ENCODE measurements at regions not wholly inside any gene's neighbourhood (a gene's known extent, or its start where the extent isn't known, plus 50 kb on each side); places are given as distances from the start of the nearest gene placed in this dataset.

GRCh38 chr9:23172206-23172605, 653.8 kb downstream of the ELAVL2 start:
- Histone ChIP-seq H3K36me3 (ENCODE audit: control insufficient read depth, low read length) (no peaks in the 10 kb centered on the region), H3K9me3 (ENCODE audit: control insufficient read depth, insufficient read depth, low read length) (no peaks in the 10 kb centered on the region), H3K4me2 (ENCODE audit: low read length) (no peak overlapping the region), H3K27ac (ENCODE audit: low read depth, low read length) (no peak overlapping the region), H3K27me3 (ENCODE audit: control insufficient read depth, low read length) (no peaks in the 10 kb centered on the region), H3K4me1 (ENCODE audit: control insufficient read depth, low read length) (no peaks in the 10 kb centered on the region), H4K20me1 (ENCODE audit: control insufficient read depth, insufficient read depth, low read depth, low read length) (no peaks in the 10 kb centered on the region), H3K79me2 (ENCODE audit: control insufficient read depth, low read length) (no peaks in the 10 kb centered on the region), H3K9me2 (replicated peaks; ENCODE audit: control insufficient read depth, low read length) (no peaks in the 10 kb centered on the region), H3F3A (ENCODE audit: control insufficient read depth, insufficient read depth) (no peaks in the 10 kb centered on the region), H3K4me3 (ENCODE audit: low read length) (no peak overlapping the region)
- TF ChIP-seq CTCF (IDR thresholded peaks at IDR 0.05; ENCODE audit: low read depth, low read length, poor library complexity, severe bottlenecking): no peak

GRCh38 chr9:23172979-23173637, 652.9 kb downstream of the ELAVL2 start:
- Histone ChIP-seq H4K20me1 (ENCODE audit: control insufficient read depth, insufficient read depth, low read depth, low read length) (no peaks in the 10 kb centered on the region), H3F3A (ENCODE audit: control insufficient read depth, insufficient read depth) (no peaks in the 10 kb centered on the region), H3K4me3 (ENCODE audit: low read length) (no peak overlapping the region), H3K9me3 (ENCODE audit: control insufficient read depth, insufficient read depth, low read length) (no peaks in the 10 kb centered on the region), H3K79me2 (ENCODE audit: control insufficient read depth, low read length) (no peaks in the 10 kb centered on the region), H3K27ac (ENCODE audit: low read depth, low read length) (no peak overlapping the region), H3K9me2 (replicated peaks; ENCODE audit: control insufficient read depth, low read length) (no peaks in the 10 kb centered on the region), H3K4me1 (ENCODE audit: control insufficient read depth, low read length) (no peaks in the 10 kb centered on the region), H3K36me3 (ENCODE audit: control insufficient read depth, low read length) (no peaks in the 10 kb centered on the region), H3K27me3 (ENCODE audit: control insufficient read depth, low read length) (no peaks in the 10 kb centered on the region), H3K4me2 (ENCODE audit: low read length) (no peak overlapping the region)
- no peak for TF ChIP-seq CTCF (IDR thresholded peaks at IDR 0.05; ENCODE audit: low read depth, low read length, poor library complexity, severe bottlenecking)

GRCh38 chr9:23194281-23194680, 631.8 kb downstream of the ELAVL2 start:
- H3K36me3 ChIP-seq (ENCODE audit: control insufficient read depth, low read length): no peaks in the 10 kb centered on the region
- H3K4me2 ChIP-seq (ENCODE audit: low read length): no peak overlapping the region
- H3K4me1 ChIP-seq (ENCODE audit: control insufficient read depth, low read length): no peaks in the 10 kb centered on the region
- no peak overlapping the region for H3K27ac ChIP-seq (ENCODE audit: low read depth, low read length)
- no peaks in the 10 kb centered on the region for H3K9me2 ChIP-seq (replicated peaks; ENCODE audit: control insufficient read depth, low read length)
- H3F3A ChIP-seq (ENCODE audit: control insufficient read depth, insufficient read depth): no peaks in the 10 kb centered on the region
- H3K4me3 ChIP-seq (ENCODE audit: low read length): no peak overlapping the region
- H3K27me3 ChIP-seq (ENCODE audit: control insufficient read depth, low read length): no peaks in the 10 kb centered on the region
- TF ChIP-seq EZH2phosphoT487 (IDR thresholded peaks at IDR 0.05; ENCODE audit: borderline replicate concordance, low read length) (no peak), CTCF (IDR thresholded peaks at IDR 0.05; ENCODE audit: low read depth, low read length, poor library complexity, severe bottlenecking) (no peak)
- no peaks in the 10 kb centered on the region for H3K9me3 ChIP-seq (ENCODE audit: control insufficient read depth, insufficient read depth, low read length)
- no peaks in the 10 kb centered on the region for H4K20me1 ChIP-seq (ENCODE audit: control insufficient read depth, insufficient read depth, low read depth, low read length)
- H3K79me2 ChIP-seq (ENCODE audit: control insufficient read depth, low read length): no peaks in the 10 kb centered on the region

All from DOHH2 (cell line).